Natural killer cell (primary cell): ENCODE measurements at regions not wholly inside any gene's neighbourhood (a gene's known extent, or its start where the extent isn't known, plus 50 kb on each side); places are given as distances from the start of the nearest gene placed in this dataset.

Experiments
- ATAC-seq, 3 donors: fragments of 150-1000 bp in 2 of 3; fragments of 200-7000 bp in 1 of 3; cut with Tn5 transposase; 1 replicate in 1 of 3; 2 replicates in 2 of 3; pipeline ENCODE4 v1.10.0; 2021; ENCODE audit warnings: mild to moderate bottlenecking in 2 of 3, moderate library complexity in 2 of 3
- DNase-seq, 2 donors: peaks; one replicate each; pipeline versions ENCODE4 v3.0.0 to v3.0.0-alpha.2; 2013 to 2021; ENCODE audit warnings: mixed read lengths in 1 of 2
- H3K27ac ChIP-seq: one replicate; pipeline ENCODE4 v1.5.1; 2013; ENCODE audit warnings: mild to moderate bottlenecking, low read length
- H3K27me3 ChIP-seq: one replicate; pipeline ENCODE4 v1.6.1; 2013; ENCODE audit warnings: low read length; ENCODE audit not compliant: control insufficient read depth, insufficient read depth
- H3K36me3 ChIP-seq: one replicate; pipeline ENCODE4 v1.6.1; 2013; ENCODE audit warnings: low read length; ENCODE audit not compliant: control insufficient read depth, insufficient read depth
- H3K4me1 ChIP-seq: one replicate; pipeline ENCODE4 v1.6.1; 2013; ENCODE audit warnings: low read length; ENCODE audit not compliant: control insufficient read depth, insufficient read depth
- H3K4me3 ChIP-seq: one replicate; pipeline ENCODE4 v1.5.1; 2013; ENCODE audit warnings: low read length
- H3K9me3 ChIP-seq: one replicate; pipeline ENCODE4 v1.6.1; 2013; ENCODE audit warnings: low read length; ENCODE audit not compliant: control insufficient read depth, insufficient read depth
- H3K27ac Mint-ChIP-seq, 2 donors: one replicate each; pipeline ENCODE4 v1.8.0; 2022; ENCODE audit warnings: mild to moderate bottlenecking in 2 of 2, mixed read lengths in 2 of 2, moderate library complexity in 1 of 2
- H3K27me3 Mint-ChIP-seq, 2 donors: one replicate each; pipeline ENCODE4 v1.8.0; 2022; ENCODE audit warnings: low read depth in 2 of 2, mixed read lengths in 2 of 2
- H3K36me3 Mint-ChIP-seq: one replicate; pipeline ENCODE4 v1.8.0; 2022; ENCODE audit warnings: mixed read lengths
- H3K4me1 Mint-ChIP-seq, 2 donors: one replicate each; pipeline ENCODE4 v1.8.0; 2022; ENCODE audit warnings: mixed read lengths in 2 of 2
- H3K4me3 Mint-ChIP-seq: one replicate; pipeline ENCODE4 v1.8.0; 2022; ENCODE audit warnings: mild to moderate bottlenecking, moderate library complexity, mixed read lengths
- H3K9me3 Mint-ChIP-seq, 2 donors: one replicate each; pipeline ENCODE4 v1.8.0; 2022; ENCODE audit warnings: mixed read lengths in 2 of 2
- CTCF ChIP-seq: fragments of 200-600 bp; IDR thresholded peaks from one replicate; pipeline ENCODE4 v1.8.0; 2022; ENCODE audit warnings: antibody characterized with exemption
- WGBS: methylation state at CpG from one replicate; pipeline ENCODE4 v1.1.7; 2013; ENCODE audit warnings: missing lambda C conversion rate; ENCODE audit not compliant: insufficient coverage; 5-methylcytosine and 5-hydroxymethylcytosine counted together
- intact Hi-C: fragments of 100-400 bp; cut with micrococcal nuclease; formaldehyde crosslinking; loops from one replicate; pipeline ENCODE4 v1.14.2; 2022

DNA sequence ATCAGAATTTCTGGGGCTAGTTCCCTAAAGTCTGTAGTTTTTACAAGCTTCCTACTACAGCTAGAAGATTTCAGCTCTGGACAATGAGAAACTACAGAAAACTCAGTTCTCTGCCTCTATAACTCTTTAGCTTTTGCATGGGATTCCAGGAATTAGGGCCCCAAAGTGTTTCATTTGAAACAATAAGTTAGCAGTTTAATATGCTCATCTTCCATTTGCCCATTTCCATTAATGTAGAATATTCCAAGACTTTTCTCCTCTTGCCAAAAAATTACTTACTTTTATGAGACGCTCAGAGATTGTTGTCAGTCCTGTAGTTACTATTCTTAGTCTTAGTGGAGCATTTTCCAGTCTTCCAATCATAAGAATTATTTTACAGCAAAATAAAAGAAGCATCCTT lies 719.9 kb downstream of the ADGRL2 start:
- H3K27me3 ChIP-seq: no peaks in the 10 kb centered on the region
- H3K4me1 ChIP-seq: no peaks in the 10 kb centered on the region
- H3K4me3 ChIP-seq: no peak overlapping the region
- intact Hi-C loops: no loop called here
- H3K27me3 Mint-ChIP-seq: no peaks in the 10 kb centered on the region
- peaks cover 0 to 6% of the 10 kb centered on the region in 2 donors for H3K9me3 Mint-ChIP-seq
- H3K27ac ChIP-seq: no peak overlapping the region
- DNase-seq (no peak), ATAC-seq (no peak)
- H3K9me3 ChIP-seq: peaks cover 3% of the 10 kb centered on the region
- H3K36me3 Mint-ChIP-seq: no peaks in the 10 kb centered on the region
- H3K4me3 Mint-ChIP-seq: no peak overlapping the region
- 100% methylated on average over 1 of the region's 1 CpG for WGBS
- H3K36me3 ChIP-seq: no peaks in the 10 kb centered on the region
- H3K4me1 Mint-ChIP-seq: no peaks in the 10 kb centered on the region
- TF ChIP-seq CTCF: no peak
- no peak overlapping the region for H3K27ac Mint-ChIP-seq

- Histone ChIP-seq H3K4me3 (no peak overlapping the region), H3K4me1 (no peaks in the 10 kb centered on the region), H3K27ac (no peak overlapping the region), H3K9me3 (peaks cover 3% of the 10 kb centered on the region), H3K27me3 (no peaks in the 10 kb centered on the region), H3K36me3 (no peaks in the 10 kb centered on the region)
- ATAC-seq (no peak), DNase-seq (no peak)
- no peak overlapping the region for H3K4me3 Mint-ChIP-seq
- WGBS: 86% methylated on average over 8 of the region's 8 CpGs
- H3K27ac Mint-ChIP-seq: no peak overlapping the region
- no peaks in the 10 kb centered on the region for H3K4me1 Mint-ChIP-seq
- peaks cover 0 to 4% of the 10 kb centered on the region in 2 donors for H3K9me3 Mint-ChIP-seq
- intact Hi-C loops: no loop called here
- no peaks in the 10 kb centered on the region for H3K27me3 Mint-ChIP-seq
- no peaks in the 10 kb centered on the region for H3K36me3 Mint-ChIP-seq
- no peak for TF ChIP-seq CTCF
These were observed 716.9 kb downstream of the ADGRL2 start for GRCh38 chr1:82517586-82517985.

DNA sequence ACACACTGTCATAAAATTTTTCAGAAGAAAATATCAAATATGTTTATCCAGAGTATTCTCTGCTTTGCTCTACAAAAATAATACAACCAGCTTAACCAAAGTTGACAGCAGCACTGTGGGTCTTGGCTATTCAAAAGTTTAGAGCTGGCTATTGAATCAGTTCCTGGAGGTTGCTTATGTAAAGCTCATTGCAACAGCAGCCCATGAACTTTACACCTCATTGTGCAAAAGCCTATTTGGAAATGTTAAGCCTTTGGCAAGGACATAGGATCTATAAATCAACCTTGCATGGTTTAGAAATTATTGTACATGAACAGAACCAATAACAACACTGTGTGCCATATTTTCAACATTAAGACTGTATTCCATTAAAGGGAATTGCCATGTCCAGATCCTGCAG lies 714.9 kb downstream of the ADGRL2 start:
- Mint-ChIP-seq H3K27me3 (no peaks in the 10 kb centered on the region), H3K27ac (no peak overlapping the region), H3K9me3 (peaks cover 0 to 3% of the 10 kb centered on the region in 2 donors), H3K4me3 (no peak overlapping the region), H3K4me1 (no peaks in the 10 kb centered on the region), H3K36me3 (no peaks in the 10 kb centered on the region)
- no peak for DNase-seq
- no peaks in the 10 kb centered on the region for H3K27me3 ChIP-seq
- H3K27ac ChIP-seq: no peak overlapping the region
- peaks cover 3% of the 10 kb centered on the region for H3K9me3 ChIP-seq
- H3K36me3 ChIP-seq: no peaks in the 10 kb centered on the region
- H3K4me1 ChIP-seq: no peaks in the 10 kb centered on the region
- no peak for ATAC-seq
- TF ChIP-seq CTCF: no peak
- H3K4me3 ChIP-seq: no peak overlapping the region
- intact Hi-C loops: no loop called here

GRCh38 chr1:82511441-82511840 lies 710.7 kb downstream of the ADGRL2 start:
- Mint-ChIP-seq H3K4me1 (no peaks in the 10 kb centered on the region), H3K9me3 (peaks cover 0 to 3% of the 10 kb centered on the region in 2 donors), H3K36me3 (no peaks in the 10 kb centered on the region), H3K4me3 (no peak overlapping the region), H3K27me3 (no peaks in the 10 kb centered on the region), H3K27ac (no peak overlapping the region)
- Histone ChIP-seq H3K4me3 (no peak overlapping the region), H3K9me3 (no peaks in the 10 kb centered on the region), H3K27ac (no peak overlapping the region), H3K4me1 (no peaks in the 10 kb centered on the region), H3K27me3 (no peaks in the 10 kb centered on the region), H3K36me3 (no peaks in the 10 kb centered on the region)
- TF ChIP-seq CTCF: no peak
- DNase-seq (no peak), ATAC-seq (no peak)
- intact Hi-C loops: no loop called here
